BJ (cell line): ENCODE measurements at regions not wholly inside any gene's neighbourhood (a gene's known extent, or its start where the extent isn't known, plus 50 kb on each side); places are given as distances from the start of the nearest gene placed in this dataset.
"Not testable (repeated sequence)": the region's sequence is repeated elsewhere in the genome, so short reads cannot be mapped to it uniquely, and the experiment has no call there.

Experiments used
- CTCF ChIA-PET: fragments of 350-600 bp; formaldehyde crosslinking; extraction: SDS; loops from one replicate; lab custom pipeline; 2021; ENCODE audit warnings: antibody characterized with exemption, inconsistent platforms; lab: Yijun Ruan, JAX
- POLR2A ChIA-PET: fragments of 300-600 bp; sonication (Branson Sonifier 250); formaldehyde crosslinking; extraction: SDS; loops from one replicate; lab custom pipeline; 2021; ENCODE audit warnings: antibody characterized with exemption; lab: Charles Lee
- DNase-seq: peaks from one replicate; pipeline ENCODE4 v3.0.0-alpha.2; 2011; ENCODE audit warnings: low read depth
- H3K27me3 ChIP-seq: 2 replicates; pipeline ENCODE4 v1.6.0; 2011; ENCODE audit warnings: low read length; ENCODE audit not compliant: control insufficient read depth, insufficient read depth
- H3K36me3 ChIP-seq: 2 replicates; pipeline ENCODE4 v1.5.1; 2011; ENCODE audit warnings: low read length; ENCODE audit not compliant: control insufficient read depth, insufficient read depth
- H3K4me3 ChIP-seq: 2 replicates; pipeline ENCODE4 v1.5.1; 2011; ENCODE audit warnings: low read depth, mild to moderate bottlenecking, control low read depth, low read length
- TF ChIP-seq, protein P1 (sequence below): IDR thresholded peaks from 2 replicates; pipeline ENCODE4 v1.5.1; 2011; ENCODE audit warnings: low read depth, mild to moderate bottlenecking, control low read depth, inconsistent platforms, low read length, moderate library complexity; ENCODE audit not compliant: insufficient read depth

GRCh38 chr5:117732264-117732663 is 1157.6 kb upstream of the SEMA6A start:
- ChIA-PET POLR2A (no interaction called here), CTCF (no interaction called here)
- no peak overlapping the region for H3K4me3 ChIP-seq
- TF ChIP-seq, protein P1, sequence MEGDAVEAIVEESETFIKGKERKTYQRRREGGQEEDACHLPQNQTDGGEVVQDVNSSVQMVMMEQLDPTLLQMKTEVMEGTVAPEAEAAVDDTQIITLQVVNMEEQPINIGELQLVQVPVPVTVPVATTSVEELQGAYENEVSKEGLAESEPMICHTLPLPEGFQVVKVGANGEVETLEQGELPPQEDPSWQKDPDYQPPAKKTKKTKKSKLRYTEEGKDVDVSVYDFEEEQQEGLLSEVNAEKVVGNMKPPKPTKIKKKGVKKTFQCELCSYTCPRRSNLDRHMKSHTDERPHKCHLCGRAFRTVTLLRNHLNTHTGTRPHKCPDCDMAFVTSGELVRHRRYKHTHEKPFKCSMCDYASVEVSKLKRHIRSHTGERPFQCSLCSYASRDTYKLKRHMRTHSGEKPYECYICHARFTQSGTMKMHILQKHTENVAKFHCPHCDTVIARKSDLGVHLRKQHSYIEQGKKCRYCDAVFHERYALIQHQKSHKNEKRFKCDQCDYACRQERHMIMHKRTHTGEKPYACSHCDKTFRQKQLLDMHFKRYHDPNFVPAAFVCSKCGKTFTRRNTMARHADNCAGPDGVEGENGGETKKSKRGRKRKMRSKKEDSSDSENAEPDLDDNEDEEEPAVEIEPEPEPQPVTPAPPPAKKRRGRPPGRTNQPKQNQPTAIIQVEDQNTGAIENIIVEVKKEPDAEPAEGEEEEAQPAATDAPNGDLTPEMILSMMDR: no peak
- H3K27me3 ChIP-seq: no peaks in the 10 kb centered on the region
- DNase-seq: no peak
- H3K36me3 ChIP-seq: no peaks in the 10 kb centered on the region

GRCh38 chr5:117731446-117731845 is 1156.8 kb upstream of the SEMA6A start:
- Histone ChIP-seq H3K27me3 (no peaks in the 10 kb centered on the region), H3K36me3 (no peaks in the 10 kb centered on the region), H3K4me3 (no peak overlapping the region)
- TF ChIP-seq, protein P1: no peak
- ChIA-PET CTCF (no interaction called here), POLR2A (no interaction called here)
- DNase-seq: no peak

- H3K27me3 ChIP-seq, CTCF ChIA-PET, DNase-seq, H3K36me3 ChIP-seq, POLR2A ChIA-PET, H3K4me3 ChIP-seq: not testable (repeated sequence)
Measured at GRCh38 chr5:117720784-117721183, 1146.2 kb upstream of the SEMA6A start.

DNA sequence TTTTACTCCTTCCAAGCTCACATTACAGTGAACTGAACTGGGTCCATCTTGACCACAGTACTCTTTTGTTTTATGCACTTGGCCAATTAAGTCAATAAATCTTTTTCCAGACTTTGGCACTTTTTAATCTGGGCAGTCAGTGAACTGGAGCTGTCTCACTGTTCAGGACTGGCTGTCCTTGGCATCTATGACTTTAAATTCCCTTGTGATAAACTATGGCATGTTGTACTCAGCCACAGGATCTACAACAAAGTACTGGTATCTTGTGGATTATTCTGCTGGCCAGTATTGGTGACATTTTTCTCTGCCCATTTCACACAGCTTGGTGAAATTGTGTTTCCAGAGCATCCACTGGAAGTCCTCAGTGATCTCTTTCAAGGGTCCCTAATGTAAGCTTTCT is 1144.8 kb upstream of the SEMA6A start:
- no peak overlapping the region for H3K4me3 ChIP-seq
- POLR2A ChIA-PET: no interaction called here
- no peaks in the 10 kb centered on the region for H3K27me3 ChIP-seq
- no peak for DNase-seq
- CTCF ChIA-PET: no interaction called here
- TF ChIP-seq, protein P1: no peak
- no peaks in the 10 kb centered on the region for H3K36me3 ChIP-seq

- CTCF ChIA-PET: no interaction called here
- no peaks in the 10 kb centered on the region for H3K27me3 ChIP-seq
- H3K4me3 ChIP-seq: no peak overlapping the region
- TF ChIP-seq, protein P1: no peak
- no peaks in the 10 kb centered on the region for H3K36me3 ChIP-seq
- no peak for DNase-seq
- POLR2A ChIA-PET: no interaction called here
Measured at GRCh38 chr5:117713585-117714198, 1139.1 kb upstream of the SEMA6A start.

DNA sequence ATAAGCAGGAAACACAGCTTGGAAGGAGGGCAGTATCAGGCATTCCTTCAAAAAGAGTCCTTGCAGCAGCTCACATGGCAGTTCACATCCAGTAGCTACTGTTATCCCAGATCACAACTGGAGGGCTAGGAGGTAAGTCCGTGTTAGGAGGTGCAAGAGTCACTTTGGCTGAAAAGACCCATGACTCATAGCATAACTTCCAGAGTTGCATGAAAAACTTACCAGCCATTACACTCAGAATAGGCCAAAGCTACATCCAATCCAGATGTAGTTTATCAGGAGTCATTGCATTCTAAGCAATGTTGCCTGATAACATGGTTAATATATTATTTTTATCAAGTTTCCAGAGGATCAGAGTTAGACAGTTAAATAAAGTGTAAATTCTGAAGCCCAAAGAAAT is 1126.4 kb upstream of the SEMA6A start:
- ChIA-PET CTCF (no interaction called here), POLR2A (no interaction called here)
- TF ChIP-seq, protein P1: no peak
- Histone ChIP-seq H3K4me3 (no peak overlapping the region), H3K36me3 (no peaks in the 10 kb centered on the region), H3K27me3 (no peaks in the 10 kb centered on the region)
- no peak for DNase-seq
